ENCODE measurements at regions not wholly inside any gene's neighbourhood (a gene's known extent, or its start where the extent isn't known, plus 50 kb on each side); places are given as distances from the start of the nearest gene placed in this dataset.

DNA sequence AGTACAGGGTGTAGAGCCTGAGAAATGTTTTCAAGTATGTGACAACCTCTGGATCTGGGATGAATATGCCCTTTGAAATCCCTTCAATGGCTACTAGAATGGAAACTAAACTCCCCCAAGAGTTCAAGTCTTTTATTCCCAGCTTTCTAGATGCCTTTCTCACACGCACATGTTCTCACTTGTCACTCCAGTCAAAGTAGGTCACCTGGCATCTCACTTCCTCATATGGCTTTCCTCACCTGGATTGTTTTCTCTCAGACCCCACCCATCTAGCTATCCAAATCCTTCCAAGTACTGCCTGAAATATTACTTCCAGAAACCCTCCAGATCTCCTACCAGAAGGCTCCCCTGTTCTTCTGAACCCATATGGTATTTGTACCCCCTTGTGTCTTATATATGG lies 615.4 kb upstream of the KLF4 start:
- ChIA-PET CTCF (interaction anchor here (0.6 kb wide), 1 partner anchor 764 kb away, joined by 6 read pairs; no protein-coding TSS in a partner anchor), POLR2A (ENCODE audit: low non-redundant PET) (no interaction called here)
- no peak overlapping the region for H3K27ac ChIP-seq
- TF ChIP-seq, protein P1, sequence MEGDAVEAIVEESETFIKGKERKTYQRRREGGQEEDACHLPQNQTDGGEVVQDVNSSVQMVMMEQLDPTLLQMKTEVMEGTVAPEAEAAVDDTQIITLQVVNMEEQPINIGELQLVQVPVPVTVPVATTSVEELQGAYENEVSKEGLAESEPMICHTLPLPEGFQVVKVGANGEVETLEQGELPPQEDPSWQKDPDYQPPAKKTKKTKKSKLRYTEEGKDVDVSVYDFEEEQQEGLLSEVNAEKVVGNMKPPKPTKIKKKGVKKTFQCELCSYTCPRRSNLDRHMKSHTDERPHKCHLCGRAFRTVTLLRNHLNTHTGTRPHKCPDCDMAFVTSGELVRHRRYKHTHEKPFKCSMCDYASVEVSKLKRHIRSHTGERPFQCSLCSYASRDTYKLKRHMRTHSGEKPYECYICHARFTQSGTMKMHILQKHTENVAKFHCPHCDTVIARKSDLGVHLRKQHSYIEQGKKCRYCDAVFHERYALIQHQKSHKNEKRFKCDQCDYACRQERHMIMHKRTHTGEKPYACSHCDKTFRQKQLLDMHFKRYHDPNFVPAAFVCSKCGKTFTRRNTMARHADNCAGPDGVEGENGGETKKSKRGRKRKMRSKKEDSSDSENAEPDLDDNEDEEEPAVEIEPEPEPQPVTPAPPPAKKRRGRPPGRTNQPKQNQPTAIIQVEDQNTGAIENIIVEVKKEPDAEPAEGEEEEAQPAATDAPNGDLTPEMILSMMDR (conservative IDR thresholded peaks at IDR 0.05; ENCODE audit: low read depth): no peak
- DNase-seq (ENCODE audit: low spot score): no peak

DNA sequence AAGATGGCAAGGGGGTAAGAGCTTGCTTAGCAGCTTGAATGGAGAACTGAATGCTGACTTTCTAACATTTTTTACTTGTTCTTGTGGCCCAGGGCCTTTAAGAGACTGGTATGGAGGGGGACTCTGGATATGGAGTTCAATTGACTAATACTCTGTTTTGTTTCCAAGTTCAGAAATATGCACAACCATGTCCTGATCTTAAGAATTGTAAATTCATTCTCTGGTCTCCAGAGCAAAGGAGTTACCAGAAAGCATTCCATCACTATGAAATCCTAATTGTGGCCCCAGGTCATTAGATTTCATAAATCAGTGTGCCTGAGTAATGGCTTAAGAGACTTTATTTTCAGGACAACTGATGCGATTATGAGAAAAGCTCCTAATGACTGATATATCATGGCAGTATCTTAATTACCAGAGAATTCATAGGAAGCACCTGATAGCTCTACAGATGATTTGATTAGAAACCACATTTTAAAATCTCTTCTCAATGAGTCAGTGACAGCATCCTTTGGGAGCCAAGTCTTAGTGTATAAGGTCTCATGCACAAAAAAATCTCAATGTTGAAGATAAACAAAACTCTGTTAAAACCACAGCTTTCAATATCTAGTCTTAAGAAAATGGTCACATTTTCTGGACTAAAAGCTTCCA lies 613.6 kb upstream of the KLF4 start:
- TF ChIP-seq, protein P1 (conservative IDR thresholded peaks at IDR 0.05; ENCODE audit: low read depth): no peak
- POLR2A ChIA-PET (ENCODE audit: low non-redundant PET): no interaction called here
- CTCF ChIA-PET: no interaction called here

DNA sequence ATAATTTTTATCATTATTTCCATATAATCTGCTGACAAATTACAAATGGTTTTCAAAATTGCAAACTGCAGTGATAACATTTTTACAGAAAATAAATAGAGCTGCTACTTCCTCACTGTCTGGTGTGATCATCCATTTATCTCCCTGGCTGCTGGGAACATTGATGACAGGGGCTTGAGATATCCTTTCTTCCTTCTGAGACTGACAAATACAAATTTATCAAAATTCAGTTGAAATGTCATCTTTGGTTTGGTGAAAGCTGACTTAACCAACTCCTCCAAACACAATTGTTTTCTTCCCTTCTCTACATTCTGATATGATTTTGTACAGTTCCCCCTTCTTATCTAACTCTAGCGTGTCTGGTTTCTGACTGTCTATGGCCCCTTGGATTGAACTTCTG lies 611.8 kb upstream of the KLF4 start:
- TF ChIP-seq, protein P1 (conservative IDR thresholded peaks at IDR 0.05; ENCODE audit: low read depth): no peak
- CTCF ChIA-PET: interaction anchor here (0.6 kb wide), 1 partner anchor 28 kb away, joined by 6 read pairs; no protein-coding TSS in a partner anchor
- POLR2A ChIA-PET (ENCODE audit: low non-redundant PET): no interaction called here
- no peak for DNase-seq (ENCODE audit: low spot score)
- no peak overlapping the region for H3K27ac ChIP-seq

More for the DNA sequence above, 613.6 kb upstream of the KLF4 start:
- DNase-seq (ENCODE audit: low spot score): no peak
- no peak overlapping the region for H3K27ac ChIP-seq

DNA sequence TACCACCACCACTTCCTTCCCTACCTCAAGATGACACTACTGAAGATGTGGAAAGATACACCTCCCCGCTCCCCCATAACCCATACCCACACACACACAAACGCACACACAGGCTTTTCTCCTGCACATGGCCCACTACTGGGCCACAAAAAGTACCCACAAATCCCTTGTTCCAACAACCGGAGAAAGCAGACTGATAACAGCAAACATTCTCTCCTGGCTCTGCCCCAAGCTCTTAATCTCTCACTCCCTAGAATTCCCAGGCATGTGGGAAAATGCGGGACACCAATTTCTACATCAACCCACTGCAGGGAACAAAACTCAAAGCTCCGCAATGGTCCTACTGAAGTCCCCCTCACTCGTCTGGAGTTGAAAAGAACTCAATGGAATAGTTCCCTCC lies 611.0 kb upstream of the KLF4 start:
- TF ChIP-seq, protein P1 (conservative IDR thresholded peaks at IDR 0.05; ENCODE audit: low read depth): no peak
- no peak for DNase-seq (ENCODE audit: low spot score)
- POLR2A ChIA-PET (ENCODE audit: low non-redundant PET): interaction anchor here (0.7 kb wide), 1 partner anchor 85 kb away, joined by 4 read pairs; no protein-coding TSS in a partner anchor
- H3K27ac ChIP-seq: no peak overlapping the region
- CTCF ChIA-PET: interaction anchor here (0.8 kb wide), 1 partner anchor 41 kb away, joined by 3 read pairs; no protein-coding TSS in a partner anchor

DNA sequence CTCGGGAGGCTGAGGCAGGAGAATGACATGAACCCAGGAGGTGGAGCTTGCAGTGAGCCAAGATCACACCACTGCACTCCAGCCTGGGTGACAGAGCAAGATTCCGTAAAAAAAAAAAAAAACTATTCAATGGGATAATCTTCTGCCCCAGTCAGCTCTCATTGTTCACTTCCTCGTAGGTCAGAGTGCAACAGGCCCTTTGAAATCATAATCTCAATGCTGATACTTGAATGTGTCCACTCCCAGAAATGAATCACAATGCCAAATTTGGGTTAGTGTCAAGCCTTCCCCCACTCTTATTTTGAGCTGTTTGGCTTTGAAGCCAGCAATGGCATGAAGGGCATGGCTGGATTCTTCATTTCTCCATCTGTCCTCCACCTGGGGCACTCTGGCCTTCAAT lies 610.3 kb upstream of the KLF4 start:
- no peak overlapping the region for H3K27ac ChIP-seq
- CTCF ChIA-PET: interaction anchor here (0.6 to 1.2 kb wide), 3 partner anchors 41 to 1573 kb away, joined by 3 to 5 read pairs (median 3); no protein-coding TSS in a partner anchor

DNA sequence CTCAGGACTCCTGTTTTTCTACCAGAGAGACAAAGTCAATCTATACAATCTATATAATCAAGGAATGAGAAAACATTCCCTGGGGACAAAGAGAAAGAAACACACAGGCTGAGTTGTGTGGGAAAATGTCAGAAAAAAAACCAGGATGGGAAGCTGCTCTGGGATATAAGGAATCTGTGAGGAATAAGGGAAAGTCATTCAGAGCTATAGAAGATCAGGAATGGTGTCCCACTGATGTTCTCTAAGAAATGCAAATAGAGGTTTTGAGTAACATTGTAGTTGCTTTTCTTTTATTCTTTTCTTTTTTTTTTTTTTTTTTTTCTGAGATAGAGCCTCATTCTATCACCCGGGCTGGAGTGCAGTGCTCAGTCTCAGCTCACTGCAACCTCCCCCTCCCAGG lies 605.9 kb upstream of the KLF4 start:
- ChIA-PET POLR2A (ENCODE audit: low non-redundant PET) (no interaction called here), CTCF (interaction anchor here (0.8 kb wide), 1 partner anchor 710 kb away, joined by 6 read pairs; no protein-coding TSS in a partner anchor)
- DNase-seq (ENCODE audit: low spot score): no peak
- TF ChIP-seq, protein P1 (conservative IDR thresholded peaks at IDR 0.05; ENCODE audit: low read depth): no peak
- H3K27ac ChIP-seq: no peak overlapping the region

More for the DNA sequence above, 610.3 kb upstream of the KLF4 start:
- POLR2A ChIA-PET (ENCODE audit: low non-redundant PET): interaction anchor here (0.7 kb wide), 1 partner anchor 86 kb away, joined by 4 read pairs; no protein-coding TSS in a partner anchor
- DNase-seq (ENCODE audit: low spot score): no peak
- TF ChIP-seq, protein P1 (conservative IDR thresholded peaks at IDR 0.05; ENCODE audit: low read depth): no peak
